ENCODE measurements at regions not wholly inside any gene's neighbourhood (a gene's known extent, or its start where the extent isn't known, plus 50 kb on each side); places are given as distances from the start of the nearest gene placed in this dataset.

- Mint-ChIP-seq H3K27me3 (no peaks in the 10 kb centered on the region), H3K4me3 (no peak overlapping the region)
These were observed 216.7 kb upstream of the CTAGE1 start for GRCh38 chr18:22634464-22634863.

GRCh38 chr18:22637787-22638186 is 220.1 kb upstream of the CTAGE1 start:
- H3K9me3 Mint-ChIP-seq, result peaks cover 10% of the 10 kb centered on the region
- no peaks in the 10 kb centered on the region for H3K27me3 Mint-ChIP-seq
- H3K36me3 Mint-ChIP-seq, result no peaks in the 10 kb centered on the region
- no peaks in the 10 kb centered on the region for H3K4me1 Mint-ChIP-seq
- H3K27ac Mint-ChIP-seq, result no peak overlapping the region
- ATAC-seq, result no peak
- H3K4me3 Mint-ChIP-seq, result no peak overlapping the region

More at GRCh38 chr18:22634464-22634863, 216.7 kb upstream of the CTAGE1 start:
- peaks cover 10% of the 10 kb centered on the region for H3K9me3 Mint-ChIP-seq
- ATAC-seq, result no peak
- no peaks in the 10 kb centered on the region for H3K4me1 Mint-ChIP-seq
- H3K36me3 Mint-ChIP-seq, result no peaks in the 10 kb centered on the region
- H3K27ac Mint-ChIP-seq, result no peak overlapping the region

GRCh38 chr18:22639026-22639463 is 221.3 kb upstream of the CTAGE1 start:
- Mint-ChIP-seq H3K4me3 (no peak overlapping the region), H3K27ac (no peak overlapping the region), H3K4me1 (no peaks in the 10 kb centered on the region), H3K36me3 (no peaks in the 10 kb centered on the region), H3K27me3 (no peaks in the 10 kb centered on the region), H3K9me3 (peaks cover 10% of the 10 kb centered on the region)
- ATAC-seq, result no peak

- Mint-ChIP-seq H3K36me3 (no peaks in the 10 kb centered on the region), H3K27me3 (no peaks in the 10 kb centered on the region), H3K9me3 (peaks cover 10% of the 10 kb centered on the region), H3K4me1 (no peaks in the 10 kb centered on the region), H3K4me3 (no peak overlapping the region), H3K27ac (no peak overlapping the region)
- no peak for ATAC-seq
These were observed 221.8 kb upstream of the CTAGE1 start for GRCh38 chr18:22639561-22639960.

- no peak overlapping the region for H3K4me3 Mint-ChIP-seq
- no peak overlapping the region for H3K27ac Mint-ChIP-seq
- H3K36me3 Mint-ChIP-seq, result no peaks in the 10 kb centered on the region
- no peaks in the 10 kb centered on the region for H3K27me3 Mint-ChIP-seq
- no peaks in the 10 kb centered on the region for H3K4me1 Mint-ChIP-seq
- ATAC-seq, result no peak
- H3K9me3 Mint-ChIP-seq, result peaks cover 10% of the 10 kb centered on the region
These were observed 222.6 kb upstream of the CTAGE1 start for GRCh38 chr18:22640281-22640842.

GRCh38 chr18:22641958-22642357 is 224.2 kb upstream of the CTAGE1 start:
- no peaks in the 10 kb centered on the region for H3K36me3 Mint-ChIP-seq
- no peak overlapping the region for H3K4me3 Mint-ChIP-seq
- H3K9me3 Mint-ChIP-seq, result peaks cover 6% of the 10 kb centered on the region
- H3K27ac Mint-ChIP-seq, result no peak overlapping the region
- ATAC-seq, result no peak
- no peaks in the 10 kb centered on the region for H3K4me1 Mint-ChIP-seq
- no peaks in the 10 kb centered on the region for H3K27me3 Mint-ChIP-seq

GRCh38 chr18:22643731-22644130 is 226.0 kb upstream of the CTAGE1 start:
- no peak for ATAC-seq
- H3K27ac Mint-ChIP-seq, result no peak overlapping the region
- no peak overlapping the region for H3K4me3 Mint-ChIP-seq
- no peaks in the 10 kb centered on the region for H3K27me3 Mint-ChIP-seq
- H3K4me1 Mint-ChIP-seq, result no peaks in the 10 kb centered on the region
- no peaks in the 10 kb centered on the region for H3K36me3 Mint-ChIP-seq
- H3K9me3 Mint-ChIP-seq, result no peaks in the 10 kb centered on the region

- no peaks in the 10 kb centered on the region for H3K36me3 Mint-ChIP-seq
- no peak overlapping the region for H3K27ac Mint-ChIP-seq
- H3K4me1 Mint-ChIP-seq, result no peaks in the 10 kb centered on the region
- no peak for ATAC-seq
- no peak overlapping the region for H3K4me3 Mint-ChIP-seq
- peaks cover 10% of the 10 kb centered on the region for H3K9me3 Mint-ChIP-seq
- H3K27me3 Mint-ChIP-seq, result peaks cover 9% of the 10 kb centered on the region
These were observed 232.5 kb upstream of the CTAGE1 start for GRCh38 chr18:22650247-22650646.

- Mint-ChIP-seq H3K4me1 (no peaks in the 10 kb centered on the region), H3K9me3 (peaks cover 19% of the 10 kb centered on the region), H3K4me3 (no peak overlapping the region), H3K27ac (no peak overlapping the region), H3K27me3 (peaks cover 20% of the 10 kb centered on the region), H3K36me3 (no peaks in the 10 kb centered on the region)
- no peak for ATAC-seq
These were observed 239.9 kb upstream of the CTAGE1 start for GRCh38 chr18:22657619-22658018.

GRCh38 chr18:22658318-22658717 is 240.6 kb upstream of the CTAGE1 start:
- H3K27ac Mint-ChIP-seq, result no peak overlapping the region
- H3K36me3 Mint-ChIP-seq, result peaks cover 5% of the 10 kb centered on the region
- no peaks in the 10 kb centered on the region for H3K4me1 Mint-ChIP-seq
- no peak for ATAC-seq
- H3K4me3 Mint-ChIP-seq, result no peak overlapping the region
- peaks cover 20% of the 10 kb centered on the region for H3K27me3 Mint-ChIP-seq
- peaks cover 18% of the 10 kb centered on the region for H3K9me3 Mint-ChIP-seq

- Mint-ChIP-seq H3K36me3 (peaks cover 5% of the 10 kb centered on the region), H3K4me1 (no peaks in the 10 kb centered on the region), H3K4me3 (no peak overlapping the region), H3K27me3 (no peaks in the 10 kb centered on the region), H3K27ac (no peak overlapping the region), H3K9me3 (peaks cover 19% of the 10 kb centered on the region)
- no peak for ATAC-seq
These were observed 245.7 kb upstream of the CTAGE1 start for GRCh38 chr18:22663378-22663777.

GRCh38 chr18:22666411-22666940 is 248.8 kb upstream of the CTAGE1 start:
- no peaks in the 10 kb centered on the region for H3K27me3 Mint-ChIP-seq
- H3K27ac Mint-ChIP-seq, result no peak overlapping the region
- H3K36me3 Mint-ChIP-seq, result peaks cover 5% of the 10 kb centered on the region
- H3K4me3 Mint-ChIP-seq, result no peak overlapping the region
- no peaks in the 10 kb centered on the region for H3K4me1 Mint-ChIP-seq
- peaks cover 11% of the 10 kb centered on the region for H3K9me3 Mint-ChIP-seq
- ATAC-seq, result no peak

- Mint-ChIP-seq H3K4me3 (no peak overlapping the region), H3K4me1 (no peaks in the 10 kb centered on the region), H3K27me3 (no peaks in the 10 kb centered on the region), H3K36me3 (peaks cover 5% of the 10 kb centered on the region), H3K27ac (no peak overlapping the region), H3K9me3 (peaks cover 11% of the 10 kb centered on the region)
- ATAC-seq, result no peak
These were observed 249.4 kb upstream of the CTAGE1 start for GRCh38 chr18:22667156-22667555.

GRCh38 chr18:22667616-22668422 is 250.1 kb upstream of the CTAGE1 start:
- H3K27me3 Mint-ChIP-seq, result no peaks in the 10 kb centered on the region

GRCh38 chr18:22668496-22668895 is 250.8 kb upstream of the CTAGE1 start:
- peaks cover 7% of the 10 kb centered on the region for H3K9me3 Mint-ChIP-seq
- ATAC-seq, result no peak

More at GRCh38 chr18:22667616-22668422, 250.1 kb upstream of the CTAGE1 start:
- Mint-ChIP-seq H3K36me3 (peaks cover 5% of the 10 kb centered on the region), H3K4me3 (no peak overlapping the region), H3K27ac (no peak overlapping the region), H3K9me3 (peaks cover 11% of the 10 kb centered on the region), H3K4me1 (no peaks in the 10 kb centered on the region)
- no peak for ATAC-seq

GRCh38 chr18:22670914-22671313 is 253.2 kb upstream of the CTAGE1 start:
- Mint-ChIP-seq H3K36me3 (no peaks in the 10 kb centered on the region), H3K27ac (no peak overlapping the region), H3K9me3 (no peaks in the 10 kb centered on the region), H3K4me1 (no peaks in the 10 kb centered on the region), H3K27me3 (no peaks in the 10 kb centered on the region), H3K4me3 (no peak overlapping the region)
- ATAC-seq, result peak; percentile 43

More at GRCh38 chr18:22668496-22668895, 250.8 kb upstream of the CTAGE1 start:
- Mint-ChIP-seq H3K27ac (no peak overlapping the region), H3K36me3 (no peaks in the 10 kb centered on the region), H3K27me3 (no peaks in the 10 kb centered on the region), H3K4me1 (no peaks in the 10 kb centered on the region), H3K4me3 (no peak overlapping the region)
